ENCODE measurements at regions not wholly inside any gene's neighbourhood (a gene's known extent, or its start where the extent isn't known, plus 50 kb on each side); places are given as distances from the start of the nearest gene placed in this dataset.

GRCh38 chr20:50379991-50380696 lies 130.0 kb upstream of the PTPN1 start:
- no peak for DNase-seq

DNA sequence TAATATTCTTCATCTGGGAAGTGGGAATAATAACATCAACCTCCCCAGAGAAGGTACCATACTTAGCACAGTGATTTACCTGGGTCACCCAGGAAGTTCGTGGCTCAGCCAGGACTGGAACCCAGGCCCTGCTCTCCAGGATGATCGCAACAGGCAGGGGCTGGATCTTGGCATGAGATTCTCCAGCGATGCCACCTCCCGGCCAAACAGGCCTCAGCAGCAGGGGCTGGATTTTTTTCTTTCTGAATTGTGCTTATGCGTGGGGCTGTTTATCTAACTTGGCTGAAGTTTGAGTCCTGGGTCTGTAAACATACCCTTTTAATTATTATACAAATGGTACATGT lies 129.5 kb upstream of the PTPN1 start:
- no peak for DNase-seq

GRCh38 chr20:50381075-50381732 lies 129.0 kb upstream of the PTPN1 start:
- DNase-seq = no peak

DNA sequence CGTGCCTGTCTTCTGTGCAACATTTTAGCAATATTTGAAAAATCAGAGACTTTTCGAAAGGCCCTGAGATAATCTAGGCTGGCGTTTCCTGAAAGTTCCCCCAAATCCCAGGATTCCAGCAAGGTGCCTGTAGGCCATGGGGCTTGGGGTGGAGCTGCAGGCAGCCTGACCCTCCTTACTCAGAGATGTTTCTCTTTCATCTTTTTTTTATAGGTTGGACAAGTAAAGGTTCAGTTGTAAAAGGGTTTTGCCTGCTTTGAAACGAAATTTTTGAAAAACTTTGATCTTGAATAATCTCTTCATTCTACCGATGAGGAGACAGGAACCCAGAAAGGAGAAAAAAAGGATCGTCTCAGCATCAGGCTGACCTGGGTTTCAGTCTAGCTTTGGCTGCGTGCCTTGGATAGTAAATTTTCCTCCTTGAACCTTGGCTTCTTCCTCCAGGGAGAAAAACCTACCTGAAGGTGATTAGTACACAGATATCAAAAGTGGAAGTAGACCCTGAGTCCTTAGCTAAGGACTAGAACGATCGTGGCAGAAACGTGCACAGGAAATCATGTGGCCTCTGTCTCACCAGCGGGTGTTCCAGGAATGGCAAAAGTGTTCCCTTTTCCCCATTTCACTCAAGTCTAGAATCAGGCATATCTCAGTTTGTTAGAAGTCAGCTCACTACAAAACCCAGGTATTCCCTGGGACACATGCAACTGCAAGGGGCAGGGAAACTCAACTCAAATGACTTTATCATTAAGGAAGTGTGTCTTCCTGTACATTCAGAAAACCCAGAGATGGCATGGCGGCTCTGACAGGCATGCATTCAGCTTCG lies 128.2 kb upstream of the PTPN1 start:
- no peak for DNase-seq

DNA sequence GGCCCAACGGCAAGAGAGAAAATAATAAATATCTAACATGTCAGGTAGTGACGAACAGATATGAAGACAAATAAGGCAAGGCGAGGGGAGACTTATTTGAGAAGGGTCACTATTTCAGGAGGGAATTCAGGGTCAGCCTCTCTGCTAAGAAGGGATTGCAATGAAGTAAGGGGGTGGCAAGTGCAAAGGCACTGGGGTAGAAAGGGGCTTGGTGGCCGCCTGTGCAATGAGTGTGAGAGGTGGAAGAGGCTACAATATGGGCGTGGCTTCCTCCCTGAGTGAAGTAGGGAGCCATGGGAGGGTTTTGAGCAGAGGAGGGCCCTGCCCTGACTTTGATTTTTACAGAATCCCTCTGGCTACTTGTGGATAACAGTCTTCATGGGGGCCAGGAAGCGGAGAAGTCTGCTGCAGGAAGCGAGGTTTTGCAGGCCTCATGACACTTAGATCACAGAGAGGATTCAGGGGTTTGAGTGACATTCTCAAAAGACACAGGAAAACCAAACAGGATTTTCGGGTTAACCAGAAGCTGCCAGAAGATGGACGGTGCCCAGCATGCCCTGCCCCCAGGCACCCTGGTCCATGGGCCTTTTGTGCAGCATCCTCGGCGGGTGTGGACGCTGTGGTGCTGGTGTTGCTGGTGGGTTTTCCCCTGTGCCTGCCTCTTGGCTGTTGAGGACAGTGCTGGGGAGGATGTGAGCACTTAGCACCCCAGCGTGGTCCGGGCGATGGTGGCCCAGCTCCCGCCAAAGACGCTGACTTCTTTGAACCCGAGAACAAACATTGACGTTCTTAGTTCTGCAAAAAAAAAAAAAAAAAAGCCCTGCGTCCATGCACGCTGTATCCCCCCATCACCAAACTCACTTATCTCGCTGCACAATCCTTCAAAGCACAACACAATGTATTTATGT lies 124.2 kb upstream of the PTPN1 start:
- no peak for DNase-seq

DNA sequence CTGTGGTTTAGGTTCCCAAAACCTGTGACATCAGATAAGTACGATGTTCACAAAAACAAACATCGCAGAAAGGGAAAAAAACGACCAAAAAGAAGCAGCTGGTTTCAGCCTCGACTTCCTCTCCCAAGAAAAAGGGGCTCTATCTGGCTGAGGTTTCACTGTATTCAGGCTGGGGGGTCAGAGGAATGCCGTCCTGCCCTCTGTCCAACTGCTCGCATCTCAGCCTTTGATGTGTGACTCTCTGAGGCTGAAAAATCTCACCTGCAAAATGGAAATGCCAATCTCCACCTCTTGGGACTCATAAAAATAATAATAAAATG lies 123.6 kb upstream of the PTPN1 start:
- DNase-seq = no peak

GRCh38 chr20:50387218-50387995 lies 122.8 kb upstream of the PTPN1 start:
- no peak for DNase-seq

DNA sequence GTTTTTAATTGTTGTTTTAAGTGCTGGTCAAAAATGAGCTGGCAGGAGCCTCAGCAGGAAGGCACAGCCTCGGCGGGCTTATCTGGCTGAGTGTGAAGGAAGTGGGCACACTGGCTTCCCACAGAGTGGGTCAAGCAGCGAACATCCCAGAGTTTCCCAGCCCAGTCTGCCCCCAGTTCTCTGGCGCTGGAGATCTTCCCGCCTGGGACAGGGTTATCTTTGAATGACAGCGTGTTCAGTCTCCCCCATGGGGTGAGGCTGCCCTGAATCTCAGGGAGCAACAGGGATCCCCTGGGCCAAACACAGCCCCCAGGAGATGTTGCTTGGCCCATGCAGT lies 122.2 kb upstream of the PTPN1 start:
- DNase-seq = no peak

GRCh38 chr20:50388733-50389437 lies 121.3 kb upstream of the PTPN1 start:
- no peak for DNase-seq

DNA sequence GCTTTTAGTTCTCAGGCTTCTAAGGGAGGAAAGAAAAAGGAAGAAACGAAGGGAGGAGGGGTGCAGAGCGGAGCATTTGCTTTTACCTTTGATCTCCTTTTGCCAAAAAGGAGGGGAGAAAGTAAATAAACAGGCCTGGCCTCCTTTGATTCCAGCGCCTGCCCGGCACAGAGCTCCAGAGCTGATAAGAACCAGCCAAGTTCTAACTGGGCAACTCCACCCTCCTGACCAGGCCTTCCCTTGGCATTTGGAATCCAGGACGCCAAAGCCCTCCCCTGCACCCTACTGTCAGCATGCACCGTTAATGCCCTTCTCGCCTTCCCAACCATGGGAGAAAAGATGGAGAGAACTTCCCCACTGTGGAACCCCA lies 120.8 kb upstream of the PTPN1 start:
- DNase-seq = no peak

DNA sequence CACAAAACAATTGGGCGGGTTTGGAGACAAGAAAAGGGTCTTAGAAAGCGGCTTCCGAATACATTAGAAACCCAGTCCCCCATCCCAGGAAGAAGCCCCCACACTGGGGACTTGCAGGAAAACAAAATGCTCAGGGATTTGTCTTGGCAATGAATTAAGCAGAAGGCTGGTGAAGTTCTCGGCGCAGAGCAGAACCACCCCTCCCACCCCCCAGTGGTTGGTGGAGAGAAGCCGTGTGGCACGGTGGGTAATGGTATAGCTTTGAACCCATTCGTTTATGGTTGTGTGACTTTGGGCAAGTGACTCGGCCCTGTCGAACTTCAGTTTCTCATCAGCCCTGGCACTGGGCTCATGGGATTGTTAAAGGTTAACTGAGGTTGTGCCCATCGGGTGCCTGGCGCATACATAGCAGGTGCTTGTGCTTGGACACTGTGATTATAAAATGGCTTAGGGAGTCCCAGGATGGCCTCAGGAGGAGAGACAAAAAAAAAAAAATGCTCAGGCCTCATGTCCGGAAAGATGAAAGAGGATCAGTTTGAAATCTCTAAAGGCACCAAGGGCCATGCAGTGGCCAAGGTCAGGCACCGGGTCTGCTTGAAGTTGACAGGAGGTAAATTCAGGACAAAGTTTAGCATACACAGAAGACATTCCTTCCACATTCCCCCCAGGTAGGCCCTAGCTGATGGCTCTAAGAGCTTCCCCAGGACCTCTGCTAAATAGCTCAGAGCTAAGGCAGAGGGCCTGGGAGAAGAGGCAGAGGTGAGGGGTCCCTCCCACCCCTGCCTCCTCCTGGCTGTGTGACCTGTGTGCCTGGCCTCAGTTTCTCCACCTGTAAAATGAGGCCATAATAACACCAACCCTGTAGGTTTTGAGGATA lies 120.1 kb upstream of the PTPN1 start:
- no peak for DNase-seq

DNA sequence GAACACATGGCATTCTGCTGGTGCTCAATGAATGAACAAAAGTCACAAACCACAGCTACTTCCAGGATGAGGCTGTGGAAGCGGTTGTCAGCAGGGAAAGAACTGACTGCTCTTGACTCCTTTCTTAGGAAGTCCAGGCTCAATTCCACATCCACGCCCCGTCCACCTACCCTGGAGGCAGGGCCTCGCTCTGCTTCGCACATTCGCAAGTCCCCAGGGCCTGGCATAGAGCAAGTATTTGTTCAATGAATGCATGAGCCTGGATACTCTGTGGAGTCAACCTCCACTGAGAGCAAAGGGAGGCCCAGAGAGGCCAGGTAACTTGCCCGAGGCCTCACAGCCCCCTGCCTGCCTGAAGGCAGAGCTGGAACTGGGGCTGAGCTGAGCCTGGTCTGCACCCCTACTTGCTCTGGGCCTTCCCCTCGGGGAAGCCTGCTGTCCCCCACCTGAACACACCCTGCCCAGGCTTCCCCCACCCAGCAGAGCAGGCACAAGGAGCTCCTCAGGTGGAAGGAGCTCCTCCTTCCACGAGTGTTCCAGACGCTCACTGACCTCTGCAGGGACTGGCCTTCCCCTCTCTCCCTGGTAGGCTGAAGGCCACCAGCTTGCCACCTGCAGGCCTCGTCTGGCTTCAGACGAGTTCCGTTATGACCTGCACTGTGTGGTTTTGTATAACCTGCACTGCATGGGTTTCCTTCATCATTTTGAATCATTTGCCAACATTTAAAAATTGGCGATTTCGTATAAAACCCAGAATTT lies 119.3 kb upstream of the PTPN1 start:
- DNase-seq = no peak

DNA sequence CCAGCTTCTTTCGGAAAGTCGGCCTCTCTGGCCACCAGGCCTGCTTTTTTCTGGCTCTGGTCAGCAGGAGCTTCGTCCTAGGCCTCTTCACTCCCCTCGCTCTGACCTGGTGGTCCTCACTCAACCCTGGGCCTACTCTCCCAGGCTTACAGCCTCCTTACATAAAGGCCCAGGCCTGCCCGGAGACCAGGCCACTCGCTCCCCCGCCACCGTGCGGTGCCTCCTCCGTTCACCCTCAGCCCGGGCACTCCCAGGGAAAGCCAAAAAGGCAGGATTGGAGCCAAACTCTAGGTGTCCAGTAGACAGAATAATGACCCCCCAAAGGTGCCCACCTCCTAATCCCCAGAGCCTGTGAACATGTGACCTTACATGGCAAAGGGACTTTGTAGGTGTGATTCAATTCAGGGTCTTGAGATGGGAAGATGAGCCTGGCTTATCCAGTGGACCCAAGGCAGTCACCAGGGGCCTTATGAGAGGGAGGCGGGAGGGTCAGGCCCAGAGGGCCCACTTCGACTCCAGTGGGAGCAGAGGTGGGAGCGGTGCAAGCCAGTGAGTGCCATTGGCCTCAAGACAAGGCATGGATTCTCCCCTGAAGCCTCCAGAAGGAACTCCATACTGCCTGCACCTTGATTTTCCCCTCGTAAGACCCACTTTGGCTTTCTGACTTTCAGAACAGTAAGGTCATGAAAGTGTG lies 118.6 kb upstream of the PTPN1 start:
- no peak for DNase-seq

DNA sequence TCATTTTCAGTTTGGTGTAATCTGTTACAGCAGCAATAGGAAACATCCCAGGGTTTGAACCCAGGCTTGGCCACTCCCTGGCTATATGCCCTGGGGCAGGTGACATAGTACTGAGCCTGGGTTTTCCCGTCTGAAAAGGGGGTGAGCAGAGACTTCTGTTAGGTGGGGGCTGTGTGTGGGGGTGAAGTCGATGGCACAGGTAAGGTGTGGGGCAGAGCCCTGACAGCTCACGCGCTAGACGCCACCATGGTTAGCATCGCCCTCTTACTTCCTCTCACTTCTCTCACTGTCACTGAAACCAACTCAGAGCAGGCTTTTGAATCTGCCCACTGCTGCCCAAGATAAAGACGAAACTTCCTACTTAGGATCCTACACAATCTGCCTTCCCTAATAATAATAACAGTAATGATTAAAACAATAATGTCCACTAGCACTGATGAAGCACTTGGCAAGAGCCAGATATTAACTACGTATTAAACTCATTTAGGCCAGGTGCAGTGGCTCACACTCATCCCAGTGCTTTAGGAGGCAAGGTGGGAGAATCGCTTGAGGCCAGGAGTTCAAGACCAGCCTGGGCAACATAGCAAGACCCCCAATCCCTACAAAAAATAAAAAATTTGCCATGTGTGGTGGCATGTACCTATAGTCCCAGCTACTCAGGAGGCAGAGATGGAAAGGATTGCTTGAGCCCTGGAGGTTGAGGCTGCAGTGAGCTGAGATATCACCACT lies 117.9 kb upstream of the PTPN1 start:
- no peak for DNase-seq

- no peak for DNase-seq
Observed at GRCh38 chr20:50393242-50393641, 116.9 kb upstream of the PTPN1 start.

DNA sequence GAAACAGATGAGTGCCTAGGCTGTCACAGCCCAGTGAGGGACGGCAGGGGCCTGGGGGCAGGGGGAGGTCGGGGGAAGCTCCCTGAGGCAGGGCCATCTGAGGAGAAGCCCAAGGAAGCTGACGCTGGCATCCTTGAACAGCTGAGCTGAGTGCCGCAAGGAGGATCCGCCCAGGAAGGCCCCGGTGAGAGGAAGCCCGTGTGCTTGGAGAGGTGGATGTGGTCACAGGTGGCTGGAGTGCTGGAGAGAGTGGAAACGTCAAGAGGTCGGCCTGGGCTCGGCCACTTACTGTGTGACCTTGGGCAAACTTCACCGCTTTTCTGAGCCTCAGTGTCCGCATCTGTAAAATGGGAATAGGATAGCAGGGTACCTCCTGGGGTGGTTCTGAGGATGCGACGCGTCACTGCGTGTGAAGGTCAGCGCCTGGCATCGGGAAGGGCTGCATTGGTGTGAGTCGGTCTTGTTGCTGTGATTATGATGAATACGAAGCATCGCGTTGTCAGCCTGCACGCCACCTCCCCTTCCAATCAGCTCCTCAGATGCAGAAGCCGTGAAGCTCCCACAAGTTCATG lies 116.1 kb upstream of the PTPN1 start:
- no peak for DNase-seq

GRCh38 chr20:50394569-50394968 lies 115.6 kb upstream of the PTPN1 start:
- DNase-seq = no peak

GRCh38 chr20:50395251-50395729 lies 114.9 kb upstream of the PTPN1 start:
- no peak for DNase-seq

Data from islet precursor cell (in vitro differentiated cells).